Keratinocyte (primary cell): ENCODE measurements at regions not wholly inside any gene's neighbourhood (a gene's known extent, or its start where the extent isn't known, plus 50 kb on each side); places are given as distances from the start of the nearest gene placed in this dataset.

Experiments used
- DNase-seq: peaks from one replicate; pipeline ENCODE4 v3.0.0-alpha.2; 2011; ENCODE audit warnings: low read depth, missing footprints, low spot score
- FAIRE-seq: peaks from 2 replicates; lab custom pipeline; 2011; peaks lifted over from hg19 to GRCh38; lab: Jason Lieb, UNC
- H2AFZ ChIP-seq: 2 replicates; pipeline ENCODE4 v1.6.0; 2012; ENCODE audit warnings: low read length, control low read depth, inconsistent platforms; ENCODE audit not compliant: control insufficient read depth
- H3K27ac ChIP-seq: 2 replicates; pipeline ENCODE4 v1.5.1; 2011; ENCODE audit warnings: low read length; ENCODE audit not compliant: control insufficient read depth, insufficient read depth
- H3K27me3 ChIP-seq: 3 replicates; pipeline ENCODE4 v1.6.0; 2011; ENCODE audit warnings: low read length; ENCODE audit not compliant: control insufficient read depth, insufficient read depth; ENCODE audit errors: extremely low read depth
- H3K36me3 ChIP-seq, 2 experiments: 2 replicates in 1 of 2; 3 replicates in 1 of 2; pipeline ENCODE4 v1.5.1; 2011; ENCODE audit warnings: low read length in 2 of 2, mild to moderate bottlenecking in 1 of 2; ENCODE audit not compliant: control insufficient read depth in 2 of 2, insufficient read depth in 2 of 2; ENCODE audit errors: extremely low read depth in 1 of 2
- H3K4me1 ChIP-seq: 3 replicates; pipeline ENCODE4 v1.5.1; 2011; ENCODE audit warnings: low read length; ENCODE audit not compliant: control insufficient read depth, insufficient read depth; ENCODE audit errors: extremely low read depth
- H3K4me2 ChIP-seq: 3 replicates; pipeline ENCODE4 v1.6.0; 2011; ENCODE audit warnings: low read depth, low read length; ENCODE audit not compliant: control insufficient read depth, insufficient read depth; ENCODE audit errors: extremely low read depth
- H3K4me3 ChIP-seq, 3 experiments: fragments of 200-600 bp in 1 of 3; sonication (generic) in 1 of 3; 2 replicates in 2 of 3; 3 replicates in 1 of 3; pipeline ENCODE4 v1.5.1; 2011 to 2016; ENCODE audit warnings: low read length in 3 of 3, mild to moderate bottlenecking in 3 of 3, control low read depth in 2 of 3, inconsistent platforms in 1 of 3, low read depth in 1 of 3, mixed read lengths in 1 of 3, mixed run types in 1 of 3, moderate library complexity in 1 of 3; ENCODE audit not compliant: control insufficient read depth in 2 of 3, insufficient read depth in 2 of 3; ENCODE audit errors: extremely low read depth in 1 of 3
- H3K79me2 ChIP-seq: 2 replicates; pipeline ENCODE4 v1.6.0; 2012; ENCODE audit warnings: low read length; ENCODE audit not compliant: control insufficient read depth, insufficient read depth
- H3K9ac ChIP-seq: 3 replicates; pipeline ENCODE4 v1.6.0; 2011; ENCODE audit warnings: low read length; ENCODE audit not compliant: control insufficient read depth, insufficient read depth; ENCODE audit errors: extremely low read depth
- H3K9me1 ChIP-seq: 3 replicates; pipeline ENCODE4 v1.6.0; 2011; ENCODE audit warnings: low read length; ENCODE audit not compliant: control insufficient read depth, insufficient read depth; ENCODE audit errors: extremely low read depth
- H3K9me3 ChIP-seq: 2 replicates; pipeline ENCODE4 v1.5.1; 2012; ENCODE audit warnings: low read depth, low read length; ENCODE audit not compliant: control insufficient read depth
- H4K20me1 ChIP-seq: 3 replicates; pipeline ENCODE4 v1.6.0; 2011; ENCODE audit warnings: low read length; ENCODE audit not compliant: control insufficient read depth, insufficient read depth; ENCODE audit errors: extremely low read depth
- CTCF ChIP-seq, 3 experiments: IDR thresholded peaks in 1 of 3; conservative IDR thresholded peaks in 1 of 3; optimal IDR thresholded peaks in 1 of 3; 2 replicates in 2 of 3; 3 replicates in 1 of 3; pipeline versions ENCODE3 to v1.5.1; 2011; ENCODE audit warnings: low read length in 3 of 3, mild to moderate bottlenecking in 3 of 3, moderate library complexity in 2 of 3, control low read depth in 1 of 3, inconsistent platforms in 1 of 3; ENCODE audit not compliant: insufficient read depth in 2 of 3; ENCODE audit errors: extremely low read depth in 1 of 3
- EZH2 ChIP-seq: IDR thresholded peaks from one replicate; pipeline ENCODE4 v1.6.1; 2012; ENCODE audit warnings: inconsistent platforms, mild to moderate bottlenecking, low read length, moderate library complexity
- dilution Hi-C: fragments of 300-500 bp; cut with MboI; formaldehyde crosslinking; loops from one replicate; pipeline ENCODE4 v1.7.0; 2020; ENCODE audit warnings: low sequenced_read_pairs; ENCODE audit not compliant: extremely low pct_ligation_motif_present

- no peaks in the 10 kb centered on the region for H3K36me3 ChIP-seq
- no peak overlapping the region for H3K9ac ChIP-seq
- no peaks in the 10 kb centered on the region for H3K9me1 ChIP-seq
- no peaks in the 10 kb centered on the region for H3K27me3 ChIP-seq
- TF ChIP-seq EZH2 (no peak), CTCF (optimal IDR thresholded peaks at IDR 0.05 in 1 of 3, IDR thresholded peaks at IDR 0.05 in 1 of 3, conservative IDR thresholded peaks at IDR 0.05 in 1 of 3; ENCODE audit: extremely low read depth in 1 of 3, insufficient read depth in 2 of 3, low read length in 3 of 3) (no peak)
- no peak for FAIRE-seq
- no peaks in the 10 kb centered on the region for H3K4me1 ChIP-seq
- H3K9me3 ChIP-seq = no peaks in the 10 kb centered on the region
- no peak overlapping the region for H3K4me3 ChIP-seq
- H3K27ac ChIP-seq = no peak overlapping the region
- no peaks in the 10 kb centered on the region for H3K79me2 ChIP-seq
- no peak overlapping the region for H3K4me2 ChIP-seq
- no peak overlapping the region for H2AFZ ChIP-seq
- DNase-seq = no peak
- dilution Hi-C loops = no loop called here
- H4K20me1 ChIP-seq = no peaks in the 10 kb centered on the region
These were observed 425.7 kb upstream of the CYLC2 start for GRCh38 chr9:102569436-102569835.

- FAIRE-seq (no peak), DNase-seq (no peak)
- no peaks in the 10 kb centered on the region for H3K4me1 ChIP-seq
- TF ChIP-seq EZH2 (no peak), CTCF (optimal IDR thresholded peaks at IDR 0.05 in 1 of 3, IDR thresholded peaks at IDR 0.05 in 1 of 3, conservative IDR thresholded peaks at IDR 0.05 in 1 of 3; ENCODE audit: extremely low read depth in 1 of 3, insufficient read depth in 2 of 3, low read length in 3 of 3) (no peak)
- H3K9me1 ChIP-seq = no peaks in the 10 kb centered on the region
- H2AFZ ChIP-seq = no peak overlapping the region
- no peak overlapping the region for H3K27ac ChIP-seq
- H3K9me3 ChIP-seq = no peaks in the 10 kb centered on the region
- no peak overlapping the region for H3K9ac ChIP-seq
- dilution Hi-C loops = no loop called here
- no peaks in the 10 kb centered on the region for H3K79me2 ChIP-seq
- H3K4me3 ChIP-seq = no peak overlapping the region
- no peak overlapping the region for H3K4me2 ChIP-seq
- no peaks in the 10 kb centered on the region for H4K20me1 ChIP-seq
- H3K36me3 ChIP-seq = no peaks in the 10 kb centered on the region
- no peaks in the 10 kb centered on the region for H3K27me3 ChIP-seq
These were observed 443.8 kb upstream of the CYLC2 start for GRCh38 chr9:102551346-102551745.
